ENCODE measurements at regions not wholly inside any gene's neighbourhood (a gene's known extent, or its start where the extent isn't known, plus 50 kb on each side); places are given as distances from the start of the nearest gene placed in this dataset.

GRCh38 chr9:103661663-103662062, 432.4 kb upstream of the SMC2 start:
- TF ChIP-seq, protein P1, sequence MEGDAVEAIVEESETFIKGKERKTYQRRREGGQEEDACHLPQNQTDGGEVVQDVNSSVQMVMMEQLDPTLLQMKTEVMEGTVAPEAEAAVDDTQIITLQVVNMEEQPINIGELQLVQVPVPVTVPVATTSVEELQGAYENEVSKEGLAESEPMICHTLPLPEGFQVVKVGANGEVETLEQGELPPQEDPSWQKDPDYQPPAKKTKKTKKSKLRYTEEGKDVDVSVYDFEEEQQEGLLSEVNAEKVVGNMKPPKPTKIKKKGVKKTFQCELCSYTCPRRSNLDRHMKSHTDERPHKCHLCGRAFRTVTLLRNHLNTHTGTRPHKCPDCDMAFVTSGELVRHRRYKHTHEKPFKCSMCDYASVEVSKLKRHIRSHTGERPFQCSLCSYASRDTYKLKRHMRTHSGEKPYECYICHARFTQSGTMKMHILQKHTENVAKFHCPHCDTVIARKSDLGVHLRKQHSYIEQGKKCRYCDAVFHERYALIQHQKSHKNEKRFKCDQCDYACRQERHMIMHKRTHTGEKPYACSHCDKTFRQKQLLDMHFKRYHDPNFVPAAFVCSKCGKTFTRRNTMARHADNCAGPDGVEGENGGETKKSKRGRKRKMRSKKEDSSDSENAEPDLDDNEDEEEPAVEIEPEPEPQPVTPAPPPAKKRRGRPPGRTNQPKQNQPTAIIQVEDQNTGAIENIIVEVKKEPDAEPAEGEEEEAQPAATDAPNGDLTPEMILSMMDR (IDR thresholded peaks at IDR 0.05; ENCODE audit: low read depth, low read length), result no peak
- H3K4me3 ChIP-seq (replicated peaks in 1 of 2; ENCODE audit: low read depth in 2 of 2, low read length in 2 of 2), result no peak overlapping the region

GRCh38 chr9:103669296-103669695, 424.8 kb upstream of the SMC2 start:
- TF ChIP-seq, protein P1 (IDR thresholded peaks at IDR 0.05; ENCODE audit: low read depth, low read length), result no peak
- DNase-seq (ENCODE audit: low read depth in 2 of 2), result no peak
- no peak overlapping the region for H3K4me3 ChIP-seq (replicated peaks in 1 of 2; ENCODE audit: low read depth in 2 of 2, low read length in 2 of 2)

More at GRCh38 chr9:103661663-103662062, 432.4 kb upstream of the SMC2 start:
- peak in 1 of 2 donors; percentile 7 for DNase-seq (ENCODE audit: low read depth in 2 of 2)

DNA sequence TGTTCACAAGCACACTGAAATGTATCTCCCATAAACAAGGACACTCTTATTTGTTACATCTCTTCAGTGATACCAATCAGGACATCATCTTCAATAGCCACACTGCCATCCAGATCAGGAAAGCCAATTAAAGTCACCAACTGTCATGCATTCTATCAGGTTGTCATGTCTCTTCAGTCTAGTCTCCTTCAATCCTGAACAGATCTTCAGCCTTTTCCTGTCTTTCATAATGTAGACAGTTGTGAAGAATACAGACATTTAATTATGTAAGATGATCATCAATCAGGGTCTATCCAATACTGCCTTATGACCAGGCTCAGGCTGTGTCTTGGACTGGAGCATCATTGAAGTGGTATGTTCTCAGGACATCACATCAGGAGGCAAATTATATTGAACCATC, 419.8 kb upstream of the SMC2 start:
- TF ChIP-seq, protein P1 (IDR thresholded peaks at IDR 0.05; ENCODE audit: low read depth, low read length), result no peak
- DNase-seq (ENCODE audit: low read depth in 2 of 2), result no peak
- no peak overlapping the region for H3K4me3 ChIP-seq (replicated peaks in 1 of 2; ENCODE audit: low read depth in 2 of 2, low read length in 2 of 2)

GRCh38 chr9:103680581-103680980, 413.5 kb upstream of the SMC2 start:
- TF ChIP-seq, protein P1 (IDR thresholded peaks at IDR 0.05; ENCODE audit: low read depth, low read length), result no peak
- peak in 1 of 2 donors; percentile 7 for DNase-seq (ENCODE audit: low read depth in 2 of 2)
- no peak overlapping the region for H3K4me3 ChIP-seq (replicated peaks in 1 of 2; ENCODE audit: low read depth in 2 of 2, low read length in 2 of 2)

DNA sequence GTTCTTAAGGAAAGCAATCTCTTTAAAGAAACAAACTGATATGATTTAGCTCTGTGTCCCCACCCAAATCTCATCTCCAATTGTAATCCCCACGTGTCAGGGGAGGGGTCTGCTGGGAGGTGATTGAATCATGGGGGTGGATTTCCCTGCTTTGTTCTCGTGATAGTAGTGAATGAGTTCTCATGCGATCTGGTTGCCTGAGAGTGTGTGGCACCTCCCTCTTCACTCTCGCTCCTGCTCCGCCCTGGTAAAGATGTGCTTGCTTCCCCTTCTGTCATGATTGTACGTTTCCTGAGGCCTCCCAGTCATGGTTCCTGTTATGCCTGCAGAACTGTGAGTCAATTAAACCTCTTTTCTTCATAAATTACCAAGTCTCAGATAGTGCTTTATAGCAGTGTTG, 412.7 kb upstream of the SMC2 start:
- H3K4me3 ChIP-seq (replicated peaks in 1 of 2; ENCODE audit: low read depth in 2 of 2, low read length in 2 of 2), result no peak overlapping the region
- TF ChIP-seq, protein P1 (IDR thresholded peaks at IDR 0.05; ENCODE audit: low read depth, low read length), result no peak
- DNase-seq (ENCODE audit: low read depth in 2 of 2), result no peak

GRCh38 chr9:103700195-103700962, 393.7 kb upstream of the SMC2 start:
- TF ChIP-seq, protein P1 (IDR thresholded peaks at IDR 0.05; ENCODE audit: low read depth, low read length), result no peak
- peak in 1 of 2 donors; percentile 13 for DNase-seq (ENCODE audit: low read depth in 2 of 2)
- no peak overlapping the region for H3K4me3 ChIP-seq (replicated peaks in 1 of 2; ENCODE audit: low read depth in 2 of 2, low read length in 2 of 2)
